H1 (cell line): ENCODE measurements at regions not wholly inside any gene's neighbourhood (a gene's known extent, or its start where the extent isn't known, plus 50 kb on each side); places are given as distances from the start of the nearest gene placed in this dataset.

Experiments
- CTCF ChIA-PET: fragments of 300-600 bp; sonication (Branson Sonifier 250); formaldehyde crosslinking; loops from one replicate; lab custom pipeline; 2021; ENCODE audit not compliant: partially characterized antibody; lab: Charles Lee
- POLR2A ChIA-PET: fragments of 300-600 bp; sonication (Branson Sonifier 250); formaldehyde crosslinking; loops from one replicate; lab custom pipeline; 2021; ENCODE audit warnings: inconsistent platforms; ENCODE audit not compliant: partially characterized antibody; lab: Charles Lee
- DNase-seq, 2 experiments: peaks; one replicate each; pipeline versions ENCODE4 v3.0.0 to v3.0.0-alpha.2; 2010 to 2022; ENCODE audit warnings: low spot score in 2 of 2, low read depth in 1 of 2, mixed read lengths in 1 of 2
- FAIRE-seq: peaks from 2 replicates; lab custom pipeline; 2011; peaks lifted over from hg19 to GRCh38; lab: Jason Lieb, UNC
- H2AFZ ChIP-seq: 2 replicates; pipeline ENCODE4 v1.8.1; 2012; ENCODE audit warnings: low read length, inconsistent platforms
- H2AK5ac ChIP-seq: 2 replicates; pipeline ENCODE4 v1.6.1; 2013; ENCODE audit warnings: low read depth, low read length
- H2BK120ac ChIP-seq: replicated peaks from 2 replicates; pipeline ENCODE3; 2013; ENCODE audit warnings: low read depth, low read length, inconsistent platforms
- H2BK12ac ChIP-seq: 2 replicates; pipeline ENCODE4 v1.6.1; 2013; ENCODE audit warnings: low read depth, low read length
- H2BK15ac ChIP-seq: 2 replicates; pipeline ENCODE4 v1.6.1; 2013; ENCODE audit warnings: low read length
- H2BK20ac ChIP-seq: 2 replicates; pipeline ENCODE4 v1.6.1; 2013; ENCODE audit warnings: low read length
- H2BK5ac ChIP-seq: 2 replicates; pipeline ENCODE4 v1.6.1; 2013; ENCODE audit warnings: low read depth, low read length
- H3K14ac ChIP-seq: 2 replicates; pipeline ENCODE4 v1.6.1; 2013; ENCODE audit warnings: inconsistent platforms; ENCODE audit not compliant: insufficient read length
- H3K18ac ChIP-seq: 2 replicates; pipeline ENCODE4 v1.6.1; 2013; ENCODE audit warnings: low read length; ENCODE audit errors: extremely low read depth
- H3K23ac ChIP-seq: 2 replicates; pipeline ENCODE4 v1.6.1; 2013; ENCODE audit warnings: inconsistent platforms; ENCODE audit not compliant: insufficient read length
- H3K23me2 ChIP-seq: 2 replicates; pipeline ENCODE4 v1.6.1; 2013; ENCODE audit warnings: low read depth, low read length
- H3K27ac ChIP-seq: 2 replicates; pipeline ENCODE4 v1.6.1; 2011; ENCODE audit warnings: low read depth, low read length, inconsistent platforms
- H3K27me3 ChIP-seq, 4 experiments: replicated peaks in 1 of 4; 1 replicate in 1 of 4; 2 replicates in 3 of 4; pipeline versions ENCODE4 v1.6.1 to v1.8.1; 2011 to 2013; ENCODE audit warnings: low read length in 3 of 4, mild to moderate bottlenecking in 3 of 4, inconsistent platforms in 2 of 4, mixed read lengths in 2 of 4, moderate library complexity in 1 of 4; ENCODE audit not compliant: control insufficient read depth in 3 of 4, insufficient read depth in 3 of 4; ENCODE audit errors: extremely low read depth in 1 of 4
- H3K36me3 ChIP-seq, 4 experiments: 2 replicates each; pipeline versions ENCODE4 v1.6.1 to v1.8.1; 2011 to 2013; ENCODE audit warnings: mild to moderate bottlenecking in 4 of 4, low read length in 3 of 4, moderate library complexity in 2 of 4, control low read depth in 1 of 4, inconsistent platforms in 1 of 4; ENCODE audit not compliant: insufficient read depth in 4 of 4, control insufficient read depth in 2 of 4
- H3K4ac ChIP-seq: replicated peaks from 2 replicates; pipeline ENCODE3; 2013; ENCODE audit warnings: low read length, low read depth, mixed read lengths, inconsistent platforms; ENCODE audit not compliant: insufficient read length
- H3K4me1 ChIP-seq, 4 experiments: replicated peaks in 1 of 4; 1 replicate in 1 of 4; 2 replicates in 3 of 4; pipeline versions ENCODE4 v1.6.1 to v1.8.1; 2011 to 2013; ENCODE audit warnings: low read length in 3 of 4, inconsistent platforms in 2 of 4, mixed read lengths in 1 of 4; ENCODE audit not compliant: insufficient read depth in 4 of 4, control insufficient read depth in 3 of 4
- H3K4me2 ChIP-seq, 2 experiments: 2 replicates each; pipeline versions ENCODE4 v1.6.1 to v1.8.1; 2011 to 2013; ENCODE audit warnings: low read depth in 2 of 2, low read length in 2 of 2, control low read depth in 1 of 2, inconsistent platforms in 1 of 2, mild to moderate bottlenecking in 1 of 2; ENCODE audit not compliant: insufficient read depth in 1 of 2
- H3K4me3 ChIP-seq, 4 experiments: fragments of 200-600, 300-600 bp in 1 of 4; sonication (generic), shearing (Covaris generic), sonication (Bioruptor Twin) in 1 of 4; 2 replicates each; pipeline versions ENCODE4 v1.5.1 to v1.8.1; 2011 to 2016; ENCODE audit warnings: low read length in 4 of 4, low read depth in 3 of 4, control low read depth in 2 of 4, inconsistent platforms in 2 of 4, mild to moderate bottlenecking in 2 of 4, mixed read lengths in 1 of 4, moderate library complexity in 1 of 4; ENCODE audit not compliant: insufficient read depth in 2 of 4; ENCODE audit errors: extremely low read depth in 1 of 4
- H3K56ac ChIP-seq: replicated peaks from 2 replicates; pipeline ENCODE3; 2013; ENCODE audit warnings: low read depth, mild to moderate bottlenecking, mixed read lengths, low read length, inconsistent platforms; ENCODE audit not compliant: insufficient read length
- H3K79me1 ChIP-seq: 2 replicates; pipeline ENCODE4 v1.6.1; 2013; ENCODE audit warnings: low read depth, low read length, control low read depth
- H3K79me2 ChIP-seq, 2 experiments: 2 replicates each; pipeline versions ENCODE4 v1.6.1 to v1.8.1; 2012 to 2013; ENCODE audit warnings: low read length in 2 of 2, mild to moderate bottlenecking in 2 of 2, inconsistent platforms in 1 of 2; ENCODE audit not compliant: insufficient read depth in 2 of 2, control insufficient read depth in 1 of 2
- H3K9ac ChIP-seq, 4 experiments: replicated peaks in 1 of 4; 1 replicate in 1 of 4; 2 replicates in 3 of 4; pipeline versions ENCODE4 v1.6.1 to v1.8.1; 2011 to 2013; ENCODE audit warnings: low read depth in 3 of 4, low read length in 3 of 4, control low read depth in 2 of 4, mild to moderate bottlenecking in 2 of 4, moderate library complexity in 2 of 4, inconsistent platforms in 1 of 4; ENCODE audit errors: extremely low read depth in 1 of 4
- H3K9me3 ChIP-seq, 2 experiments: 2 replicates each; pipeline versions ENCODE4 v1.6.1 to v1.8.1; 2012 to 2013; ENCODE audit warnings: mild to moderate bottlenecking in 2 of 2, moderate library complexity in 2 of 2, control low read depth in 1 of 2, inconsistent platforms in 1 of 2, low read depth in 1 of 2, low read length in 1 of 2, mixed read lengths in 1 of 2; ENCODE audit not compliant: insufficient read depth in 2 of 2
- H4K20me1 ChIP-seq, 2 experiments: replicated peaks in 1 of 2; 2 replicates each; pipeline versions ENCODE3 to v1.8.1; 2011 to 2013; ENCODE audit warnings: inconsistent platforms in 2 of 2, low read length in 2 of 2, mild to moderate bottlenecking in 1 of 2; ENCODE audit not compliant: insufficient read depth in 2 of 2, control insufficient read depth in 1 of 2
- H4K5ac ChIP-seq: 2 replicates; pipeline ENCODE4 v1.6.1; 2013; ENCODE audit warnings: low read length, low read depth, mixed read lengths, inconsistent platforms; ENCODE audit not compliant: insufficient read length
- H4K8ac ChIP-seq: 2 replicates; pipeline ENCODE4 v1.8.0; 2013; ENCODE audit warnings: mild to moderate bottlenecking, moderate library complexity, low read length, inconsistent platforms; ENCODE audit not compliant: insufficient read depth; ENCODE audit errors: extremely low read depth
- H4K91ac ChIP-seq: replicated peaks from 2 replicates; pipeline ENCODE3; 2013; ENCODE audit warnings: low read length, mixed read lengths, inconsistent platforms; ENCODE audit not compliant: insufficient read length
- FOSL1 ChIP-seq: IDR thresholded peaks from 2 replicates; pipeline ENCODE4 v1.6.1; 2011; ENCODE audit warnings: mild to moderate bottlenecking, low read depth, low read length, moderate library complexity; ENCODE audit not compliant: insufficient read depth
- TEAD4 ChIP-seq: IDR thresholded peaks from 2 replicates; pipeline ENCODE4 v1.6.1; 2012; ENCODE audit warnings: low read depth, low read length, inconsistent platforms, mixed read lengths
- WGBS, 2 experiments: shearing (Covaris generic) in 1 of 2; methylation state at CpG; one replicate each; pipeline versions ENCODE4 v1.1.6 to v1.1.7; 2013 to 2015; ENCODE audit warnings: low lambda C conversion rate in 2 of 2, mixed read lengths in 2 of 2, inconsistent platforms in 1 of 2, low coverage in 1 of 2, missing lambda C conversion rate in 1 of 2; ENCODE audit not compliant: insufficient replicate concordance in 2 of 2, insufficient coverage in 1 of 2, insufficient read length in 1 of 2; ENCODE audit errors: extremely low coverage in 1 of 2, missing lambda C conversion rate in 1 of 2; 5-methylcytosine and 5-hydroxymethylcytosine counted together

GRCh38 chr21:27040738-27041469 is 74.0 kb upstream of the ADAMTS5 start:
- 84% methylated on average over 2 of the region's 2 CpGs; no CpG with 5 or more reads in 1 of the 2 experiments for WGBS, 2 experiments
- Histone ChIP-seq H2BK15ac (no peak overlapping the region), H3K14ac (no peak overlapping the region), H4K5ac (no peak overlapping the region), H2BK120ac (no peak overlapping the region), H3K56ac (no peak overlapping the region), H2BK5ac (no peak overlapping the region), H3K4ac (no peak overlapping the region), H3K27ac (no peak overlapping the region), H3K23me2 (no peaks in the 10 kb centered on the region; the same call in 1 of the 2 replicates), H3K9ac (no peak overlapping the region), H4K8ac (no peak overlapping the region), H2AK5ac (no peak overlapping the region), H3K23ac (no peak overlapping the region), H3K79me2 (no peaks in the 10 kb centered on the region), H3K4me3 (no peak overlapping the region), H3K4me1 (0 out of 7 replicates have a peak, but pooled peaks cover 0 to 5% (median 0%) of the 10 kb centered on the region in 4 experiments), H2BK12ac (no peak overlapping the region), H3K27me3 (no peaks in the 10 kb centered on the region), H4K91ac (no peak overlapping the region), H2AFZ (0 out of 2 replicates have a peak overlapping the region, but pooled peaks have one; percentile 40), H3K4me2 (no peak overlapping the region), H3K79me1 (no peaks in the 10 kb centered on the region), H3K36me3 (no peaks in the 10 kb centered on the region), H2BK20ac (no peak overlapping the region), H4K20me1 (no peaks in the 10 kb centered on the region), H3K18ac (no peak overlapping the region), H3K9me3 (no peaks in the 10 kb centered on the region)
- DNase-seq = no peak
- CTCF ChIA-PET = no interaction called here
- FAIRE-seq = no peak
- POLR2A ChIA-PET = no interaction called here
- TF ChIP-seq FOSL1 = no peak
- peak; percentile 54; the same call in 1 of the 2 replicates for TF ChIP-seq TEAD4
